ENCODE measurements at regions not wholly inside any gene's neighbourhood (a gene's known extent, or its start where the extent isn't known, plus 50 kb on each side); places are given as distances from the start of the nearest gene placed in this dataset.

DNA sequence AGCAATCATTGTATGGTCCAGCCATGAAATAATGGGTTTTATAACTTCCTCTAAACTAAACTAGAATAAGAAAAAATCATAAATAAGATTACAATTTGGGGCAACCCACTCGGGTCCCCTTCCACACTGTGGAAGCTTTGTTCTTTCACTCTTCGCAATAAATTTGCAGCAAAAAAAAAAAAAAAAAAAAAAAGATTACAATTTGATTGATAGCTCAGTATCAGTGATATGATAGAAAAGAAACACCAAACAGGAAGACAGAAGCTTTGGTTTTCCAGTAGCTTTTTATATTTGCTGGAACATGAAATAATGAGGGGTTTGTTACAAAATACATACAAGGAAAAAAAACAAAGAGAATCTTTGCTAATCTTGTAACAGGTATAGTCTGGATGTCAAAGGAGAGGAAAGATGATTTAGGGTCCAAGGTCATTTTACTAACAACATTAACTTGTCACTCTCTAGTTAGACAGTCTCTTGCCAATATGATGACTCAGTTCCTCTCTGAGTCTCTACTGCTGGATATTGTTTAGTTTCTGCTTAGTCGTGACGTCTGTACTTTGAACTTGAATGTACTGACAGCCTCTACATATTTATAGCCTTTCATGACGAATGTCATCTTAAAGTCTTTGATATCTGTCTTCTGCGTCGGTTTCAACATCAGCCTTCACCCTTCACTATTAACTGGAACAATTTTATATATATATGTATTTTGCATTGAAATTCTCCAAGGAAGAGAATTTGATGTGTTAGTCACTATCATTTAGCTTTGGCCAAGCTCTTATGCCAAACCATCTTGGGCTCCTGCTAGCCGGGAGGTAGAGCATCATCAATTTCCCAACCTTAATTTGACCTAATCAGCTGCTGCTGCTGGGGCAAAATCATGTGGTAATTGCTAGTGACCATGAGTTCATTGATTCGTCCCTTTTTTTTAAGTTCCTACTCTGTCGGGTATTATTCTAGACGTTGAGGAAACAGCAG, 213.1 kb upstream of the STXBP5 start:
- no peak for DNase-seq

- no peak for DNase-seq
Observed at GRCh38 chr6:146997062-146997461, 207.2 kb upstream of the STXBP5 start.

DNA sequence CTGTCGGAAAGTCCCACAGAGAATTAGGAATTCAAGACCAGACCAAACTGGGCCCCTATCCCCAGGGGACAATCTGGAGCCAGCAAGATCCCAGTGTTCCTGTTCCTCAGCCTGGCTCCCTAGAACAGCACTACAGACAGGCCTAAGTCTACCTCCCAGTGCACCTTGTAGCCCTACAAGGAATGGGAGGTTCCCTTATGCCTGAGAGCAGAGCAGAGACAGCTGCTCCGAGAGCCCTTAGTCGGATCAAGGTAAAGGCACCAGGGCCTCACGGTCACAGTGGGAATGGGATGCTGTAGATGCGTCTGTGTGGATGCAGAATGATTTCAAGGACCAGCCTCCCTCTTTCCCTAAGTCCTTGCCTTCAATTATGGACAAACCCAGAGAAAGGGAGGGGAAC, 204.5 kb upstream of the STXBP5 start:
- DNase-seq = no peak

GRCh38 chr6:147000545-147001488, 203.4 kb upstream of the STXBP5 start:
- no peak for DNase-seq

DNA sequence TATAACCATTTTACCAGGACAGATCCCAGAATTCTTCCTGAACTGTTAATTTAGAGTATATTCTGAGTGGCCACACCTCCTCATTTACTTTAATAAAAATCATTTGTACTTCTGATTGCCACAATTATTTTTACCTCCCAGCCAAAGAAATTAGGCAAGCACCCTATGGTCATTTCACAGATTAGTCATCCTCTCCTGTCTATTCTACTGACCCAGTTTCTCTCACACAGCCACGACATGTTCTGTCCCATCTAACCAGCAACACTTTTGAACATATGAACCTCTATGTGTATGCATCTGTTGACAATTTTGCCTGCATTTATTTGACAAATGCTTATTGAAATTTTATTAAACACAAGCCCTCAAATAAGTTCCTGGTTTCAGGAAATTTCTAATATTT, 202.6 kb upstream of the STXBP5 start:
- DNase-seq = no peak

DNA sequence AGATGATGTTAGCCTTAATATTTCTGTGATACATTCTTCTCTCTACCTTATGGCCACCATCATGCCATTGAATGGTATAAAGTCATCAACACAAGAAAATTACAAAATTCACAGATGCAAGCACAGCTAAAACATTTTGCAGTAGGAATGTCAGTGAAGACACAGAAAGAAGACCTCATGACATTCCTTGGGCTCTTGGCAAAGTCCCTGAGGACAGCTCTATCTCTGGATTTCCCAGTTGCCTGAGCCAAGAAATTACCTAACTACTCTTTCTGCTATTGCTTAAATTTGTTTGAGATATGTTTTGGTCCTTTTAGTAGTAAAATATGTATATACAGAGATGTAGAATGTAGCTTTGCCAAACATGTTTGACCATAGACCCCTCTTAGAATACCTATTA, 201.0 kb upstream of the STXBP5 start:
- no peak for DNase-seq

GRCh38 chr6:147005499-147005898, 198.7 kb upstream of the STXBP5 start:
- no peak for DNase-seq

DNA sequence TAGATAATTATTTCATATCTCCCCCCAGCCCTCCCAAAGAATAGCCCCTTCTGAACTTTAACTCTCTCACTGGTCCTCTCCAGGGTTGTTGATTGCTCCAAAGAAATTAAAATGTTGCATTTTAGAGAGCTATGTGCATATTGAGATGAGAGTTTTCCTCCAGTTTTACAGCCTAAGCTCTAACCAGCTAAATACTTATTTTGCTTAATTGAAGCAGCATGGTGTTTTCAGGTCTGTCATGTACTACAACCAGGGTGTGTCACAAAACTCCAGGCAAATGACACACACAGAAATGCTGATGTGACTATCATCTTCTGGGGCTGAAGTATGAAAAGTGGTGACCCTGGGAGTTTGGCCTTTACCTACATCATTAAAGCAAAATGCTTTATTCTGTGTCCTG, 196.8 kb upstream of the STXBP5 start:
- DNase-seq = no peak

DNA sequence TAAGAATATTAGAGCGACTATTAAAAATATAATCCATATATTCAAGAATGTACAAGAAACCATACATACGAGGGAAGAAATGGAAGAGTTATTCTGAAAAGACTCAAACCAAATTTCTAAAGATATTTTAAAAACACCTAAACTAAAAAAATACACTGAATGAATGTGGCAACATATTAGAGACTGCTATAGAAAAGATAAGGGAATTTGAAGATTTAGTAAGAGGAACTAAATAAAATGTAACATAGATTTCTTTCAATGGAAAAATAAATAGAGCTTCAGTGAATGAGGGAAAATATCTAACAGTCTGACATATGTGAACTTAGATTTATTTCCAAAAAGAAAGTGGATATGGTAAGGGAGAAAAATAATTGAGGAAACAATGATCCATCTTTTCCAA, 194.9 kb upstream of the STXBP5 start:
- DNase-seq = no peak

DNA sequence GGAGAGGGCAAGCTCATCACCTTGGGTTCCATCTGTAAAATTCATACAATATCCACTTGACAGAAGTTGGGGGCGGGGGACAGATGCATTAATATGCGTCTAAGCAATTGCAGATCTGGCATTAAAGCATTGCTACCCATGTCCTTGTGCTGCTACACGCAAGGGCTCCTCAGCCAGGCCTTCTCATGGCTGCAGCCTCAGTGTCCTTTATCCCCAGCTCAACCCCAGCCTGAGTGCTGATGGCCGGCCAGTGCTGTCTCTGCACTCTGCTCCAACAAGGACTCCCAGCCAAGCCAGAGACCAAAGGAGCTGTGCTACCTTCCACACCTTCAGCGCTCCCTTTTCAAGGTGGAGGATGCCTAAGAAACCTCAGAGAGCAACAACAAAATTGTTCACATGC, 188.5 kb upstream of the STXBP5 start:
- no peak for DNase-seq

DNA sequence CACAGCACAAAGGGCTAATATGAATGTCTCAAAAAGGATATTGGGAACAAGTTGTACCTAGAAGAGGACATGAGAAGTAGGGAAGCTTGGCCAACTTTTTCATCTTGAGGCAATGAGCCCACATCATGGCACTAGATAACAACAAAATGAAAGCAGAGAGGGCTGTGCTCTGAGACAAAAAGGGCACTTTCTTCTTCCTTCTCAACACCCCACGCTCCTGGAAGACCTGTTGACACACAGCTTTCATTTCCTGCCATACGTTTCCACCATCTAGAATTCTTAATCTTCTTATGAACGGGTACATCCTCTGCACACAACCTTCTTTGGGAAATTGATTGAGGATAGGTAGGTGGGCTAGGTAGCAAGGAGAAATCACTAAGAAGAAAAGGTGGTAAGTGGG, 187.8 kb upstream of the STXBP5 start:
- no peak for DNase-seq

DNA sequence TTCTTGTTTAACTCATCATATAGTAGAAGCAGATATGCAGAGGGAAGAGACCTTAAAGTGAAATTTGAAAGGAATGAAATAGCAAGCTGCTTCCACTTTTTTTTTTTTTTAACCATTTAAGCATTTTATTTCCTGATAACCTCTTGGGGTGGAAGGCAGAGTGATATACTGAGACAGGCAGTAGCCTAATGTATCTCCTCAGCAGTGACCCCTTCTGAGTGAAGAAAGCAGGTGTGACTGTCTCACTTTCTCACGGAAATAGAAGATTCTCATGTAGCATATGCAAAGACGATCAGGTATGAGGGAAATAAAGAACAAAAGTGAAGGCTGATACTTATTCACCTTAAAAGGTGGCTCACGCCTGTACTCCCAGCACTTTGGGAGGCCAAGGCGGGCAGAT, 187.1 kb upstream of the STXBP5 start:
- no peak for DNase-seq

DNA sequence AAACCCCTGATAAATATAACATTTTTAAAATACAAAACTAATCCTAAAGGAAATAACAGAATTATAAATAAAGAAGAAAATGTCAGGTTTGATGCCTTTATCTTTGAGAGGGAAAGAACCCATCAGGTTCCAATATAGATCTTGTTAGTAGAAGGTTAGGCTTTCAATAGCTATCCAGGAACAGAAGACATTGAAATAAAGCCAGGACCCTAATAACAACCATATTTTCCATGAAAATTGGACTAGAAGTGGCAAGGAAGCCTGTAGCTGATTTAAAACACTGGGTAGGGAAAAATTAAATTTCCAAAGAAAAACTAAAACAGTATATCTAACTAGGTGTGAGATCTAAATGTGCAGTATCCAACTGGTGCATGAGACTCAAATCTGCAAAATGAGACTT, 185.2 kb upstream of the STXBP5 start:
- DNase-seq = no peak

DNA sequence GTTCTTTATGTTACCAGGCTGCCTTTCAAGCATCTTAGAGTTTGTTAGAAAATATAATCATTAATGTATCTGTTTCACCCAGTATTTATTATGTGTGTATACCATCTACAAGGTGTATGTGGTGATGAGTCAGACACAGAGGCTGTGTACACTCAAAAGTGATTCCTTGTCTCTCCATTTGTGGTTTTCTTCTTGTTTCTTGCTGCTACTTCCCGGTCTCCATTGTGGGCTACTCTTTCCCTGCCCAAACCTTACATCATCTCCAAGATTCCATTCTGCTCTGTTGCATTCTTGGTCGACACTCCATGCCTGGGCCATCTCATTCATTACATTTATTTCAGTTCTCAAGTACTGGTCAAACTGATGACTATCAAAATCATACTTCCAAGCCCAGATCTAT, 182.2 kb upstream of the STXBP5 start:
- no peak for DNase-seq

DNA sequence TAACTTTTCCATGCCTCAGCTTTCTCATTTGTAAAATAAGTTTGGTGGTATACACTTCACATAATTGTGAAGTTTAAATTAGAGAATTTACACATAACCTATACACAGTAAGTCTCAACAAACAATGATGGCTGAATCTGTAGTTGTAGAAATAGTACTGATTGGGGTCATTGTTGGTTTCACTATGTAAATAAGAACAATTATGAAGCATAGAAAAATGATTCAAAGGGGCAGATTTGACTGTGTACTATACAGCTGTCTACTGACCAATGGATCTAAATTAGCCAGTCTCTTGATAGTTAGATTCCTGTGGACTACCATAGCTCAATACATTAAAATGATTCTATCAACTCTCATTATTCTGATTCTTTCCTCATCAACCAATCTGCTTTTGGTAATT, 181.1 kb upstream of the STXBP5 start:
- DNase-seq = no peak

DNA sequence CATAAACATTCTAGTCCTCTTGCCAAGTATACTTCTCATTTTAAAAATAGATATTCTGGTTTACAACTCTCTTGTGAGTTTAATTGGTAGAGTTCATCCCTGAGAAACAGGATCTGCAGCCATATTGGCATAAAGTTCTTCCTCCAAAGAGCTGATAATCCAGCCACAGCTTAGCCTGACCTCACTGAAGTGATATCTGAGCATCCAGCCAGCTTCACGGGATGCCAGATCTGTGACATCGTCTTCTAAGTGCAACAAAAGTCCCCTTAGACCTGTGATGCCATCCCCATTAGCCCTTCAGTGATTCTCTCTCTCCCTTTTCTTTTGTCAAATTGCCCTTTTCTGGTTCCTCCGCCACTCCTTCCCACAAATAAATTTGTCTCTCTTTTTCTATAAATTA, 180.6 kb upstream of the STXBP5 start:
- no peak for DNase-seq

DNA sequence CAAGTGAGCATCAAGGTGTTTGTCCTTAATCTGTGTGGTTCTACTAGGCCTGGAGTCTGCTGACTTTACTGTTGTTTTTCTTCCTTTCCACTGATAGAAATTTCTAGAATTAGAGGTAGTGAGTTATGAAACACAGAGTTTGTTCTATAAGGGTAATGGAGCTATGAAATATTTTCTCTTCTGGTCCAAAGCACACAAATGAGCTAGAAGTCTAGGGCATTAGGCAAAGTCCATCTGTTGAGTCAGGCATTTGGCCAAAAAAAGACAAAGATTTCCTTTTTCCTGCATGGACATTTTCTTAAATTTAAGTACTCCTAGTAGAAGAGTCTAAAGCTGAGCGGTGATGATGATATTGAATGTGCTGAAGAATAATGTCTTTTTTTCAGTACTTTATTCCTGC, 174.3 kb upstream of the STXBP5 start:
- no peak for DNase-seq

DNA sequence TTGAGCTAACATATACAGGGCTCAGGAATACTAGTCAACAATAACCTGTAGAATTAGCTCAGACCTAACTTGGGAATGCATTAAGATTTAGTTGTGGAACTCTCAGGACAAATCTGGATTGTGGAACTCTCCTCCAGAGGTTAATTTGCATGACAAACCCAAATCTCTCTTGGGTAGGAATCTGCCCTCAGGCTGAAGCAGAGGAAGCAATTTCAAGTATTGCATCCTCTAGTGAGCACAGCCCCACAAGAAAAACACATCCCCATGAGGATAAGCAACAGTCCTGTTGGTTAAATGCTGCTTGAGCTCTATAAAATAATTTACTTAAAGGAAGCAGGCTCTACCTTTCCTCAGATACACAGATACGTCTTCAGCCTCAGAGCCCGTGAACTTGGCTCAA, 170.9 kb upstream of the STXBP5 start:
- no peak for DNase-seq

GRCh38 chr6:147035886-147036285, 168.3 kb upstream of the STXBP5 start:
- no peak for DNase-seq

DNA sequence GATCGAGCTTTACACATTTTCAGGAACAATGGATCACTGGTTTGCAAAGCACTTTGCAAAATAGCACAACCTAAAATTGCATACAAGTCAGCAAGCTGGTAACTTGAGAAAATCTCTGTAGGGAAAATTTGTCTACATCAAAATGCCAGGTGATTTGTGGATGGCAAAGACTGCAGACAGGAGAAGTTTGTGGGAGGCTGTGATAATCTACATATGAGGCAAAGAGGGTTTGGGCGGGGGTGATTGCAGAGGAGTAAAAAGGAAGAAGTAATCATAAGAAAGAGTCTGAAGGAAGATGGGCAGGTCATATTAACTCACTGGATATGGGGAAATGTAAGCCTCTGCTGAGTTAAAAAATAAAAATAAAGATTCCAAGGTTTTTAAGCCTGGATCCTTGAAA, 166.3 kb upstream of the STXBP5 start:
- no peak for DNase-seq

- DNase-seq = no peak
Observed at GRCh38 chr6:147040121-147040910, 163.9 kb upstream of the STXBP5 start.

DNA sequence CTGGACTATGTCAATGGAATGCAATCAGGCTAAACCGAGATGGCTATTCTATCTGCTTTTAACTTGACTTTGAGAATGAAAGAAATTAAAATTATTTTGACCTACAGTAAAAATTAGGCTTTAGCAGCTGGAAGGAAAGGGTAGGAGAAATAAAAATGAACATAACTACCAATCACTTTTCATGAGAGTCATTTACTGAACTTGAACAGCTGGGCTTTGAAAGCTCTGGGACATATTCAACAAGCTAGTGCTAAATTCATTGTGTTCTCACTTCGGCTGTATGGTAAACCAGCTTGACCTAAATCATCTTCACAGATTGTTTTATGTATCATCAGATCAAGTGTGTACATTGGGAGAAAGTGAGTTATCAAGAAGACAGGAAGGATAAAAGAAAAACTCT, 161.5 kb upstream of the STXBP5 start:
- no peak for DNase-seq

- DNase-seq = no peak
Observed at GRCh38 chr6:147043994-147044477, 160.2 kb upstream of the STXBP5 start.
